NCI-H82 treated with DMSO at 0.1 percent for 48 hours (cell line): ENCODE measurements at regions not wholly inside any gene's neighbourhood (a gene's known extent, or its start where the extent isn't known, plus 50 kb on each side); places are given as distances from the start of the nearest gene placed in this dataset.

ENCODE experiments used
- DNase-seq: peaks from one replicate; lab custom pipeline; 2025; ENCODE audit not compliant: unreplicated experiment; lab: John Stamatoyannopoulos, UW

- no peak for DNase-seq
Observed at GRCh38 chr4:173934201-173934600, 349.3 kb downstream of the FBXO8 start.

GRCh38 chr4:173932701-173933100 lies 350.8 kb downstream of the FBXO8 start:
- no peak for DNase-seq

GRCh38 chr4:173930329-173930967 lies 353.0 kb downstream of the FBXO8 start:
- peak; percentile 5 for DNase-seq

GRCh38 chr4:173929921-173930320 lies 353.5 kb downstream of the FBXO8 start:
- DNase-seq, result no peak

- no peak for DNase-seq
Observed at GRCh38 chr4:173924561-173924960, 358.9 kb downstream of the FBXO8 start.

- DNase-seq, result no peak
Observed at GRCh38 chr4:173919861-173920260, 363.6 kb downstream of the FBXO8 start.

GRCh38 chr4:173919196-173919595 lies 364.3 kb downstream of the FBXO8 start:
- DNase-seq, result no peak

GRCh38 chr4:173917255-173917960 lies 366.1 kb downstream of the FBXO8 start:
- DNase-seq, result no peak

GRCh38 chr4:173913496-173913895 lies 370.0 kb downstream of the FBXO8 start:
- no peak for DNase-seq

GRCh38 chr4:173912384-173912783 lies 371.1 kb downstream of the FBXO8 start:
- DNase-seq, result no peak

GRCh38 chr4:173910891-173911290 lies 372.6 kb downstream of the FBXO8 start:
- DNase-seq, result no peak

GRCh38 chr4:173909294-173909693 lies 374.2 kb downstream of the FBXO8 start:
- DNase-seq, result no peak

- DNase-seq, result no peak
Observed at GRCh38 chr4:173899813-173900212, 369.8 kb upstream of the HAND2 start.

GRCh38 chr4:173891072-173891471 lies 361.0 kb upstream of the HAND2 start:
- no peak for DNase-seq

GRCh38 chr4:173883821-173884220 lies 353.8 kb upstream of the HAND2 start:
- DNase-seq, result no peak

GRCh38 chr4:173880897-173881296 lies 350.9 kb upstream of the HAND2 start:
- DNase-seq, result no peak

- DNase-seq, result no peak
Observed at GRCh38 chr4:173879509-173879908, 349.5 kb upstream of the HAND2 start.

- DNase-seq, result no peak
Observed at GRCh38 chr4:173878701-173879100, 348.7 kb upstream of the HAND2 start.

GRCh38 chr4:173871643-173872042 lies 341.6 kb upstream of the HAND2 start:
- no peak for DNase-seq

GRCh38 chr4:173866322-173867026 lies 336.4 kb upstream of the HAND2 start:
- DNase-seq, result no peak

GRCh38 chr4:173862754-173863153 lies 332.7 kb upstream of the HAND2 start:
- DNase-seq, result no peak

- DNase-seq, result no peak
Observed at GRCh38 chr4:173860094-173860493, 330.1 kb upstream of the HAND2 start.
